RKO (cell line): ENCODE measurements at regions not wholly inside any gene's neighbourhood (a gene's known extent, or its start where the extent isn't known, plus 50 kb on each side); places are given as distances from the start of the nearest gene placed in this dataset.
"Not testable (repeated sequence)": the region's sequence is repeated elsewhere in the genome, so short reads cannot be mapped to it uniquely, and the experiment has no call there.

Experiments
- DNase-seq: peaks from one replicate; pipeline ENCODE4 v3.0.0-alpha.2; 2016; ENCODE audit warnings: low spot score

GRCh38 chr12:83559650-83560049 lies 872.9 kb downstream of the TMTC2 start:
- DNase-seq = no peak

GRCh38 chr12:83556040-83556439 lies 869.3 kb downstream of the TMTC2 start:
- not testable (repeated sequence) for DNase-seq

- no peak for DNase-seq
Observed at GRCh38 chr12:83541446-83541845, 854.7 kb downstream of the TMTC2 start.

GRCh38 chr12:83538361-83538965 lies 851.8 kb downstream of the TMTC2 start:
- DNase-seq = no peak

- DNase-seq = no peak
Observed at GRCh38 chr12:83537428-83538053, 850.8 kb downstream of the TMTC2 start.

- DNase-seq = no peak
Observed at GRCh38 chr12:83536496-83536895, 849.8 kb downstream of the TMTC2 start.

GRCh38 chr12:83528571-83528970 lies 841.9 kb downstream of the TMTC2 start:
- DNase-seq = no peak

- no peak for DNase-seq
Observed at GRCh38 chr12:83527810-83528209, 841.1 kb downstream of the TMTC2 start.

GRCh38 chr12:83515306-83516026 lies 828.8 kb downstream of the TMTC2 start:
- no peak for DNase-seq

- DNase-seq = no peak
Observed at GRCh38 chr12:83514372-83514771, 827.7 kb downstream of the TMTC2 start.

- DNase-seq = no peak
Observed at GRCh38 chr12:83506841-83507240, 820.1 kb downstream of the TMTC2 start.

GRCh38 chr12:83505586-83505985 lies 818.9 kb downstream of the TMTC2 start:
- DNase-seq = no peak

GRCh38 chr12:83499894-83500293 lies 813.2 kb downstream of the TMTC2 start:
- not testable (repeated sequence) for DNase-seq

GRCh38 chr12:83477696-83478095 lies 791.0 kb downstream of the TMTC2 start:
- DNase-seq = no peak

GRCh38 chr12:83476695-83477690 lies 790.3 kb downstream of the TMTC2 start:
- no peak for DNase-seq

- no peak for DNase-seq
Observed at GRCh38 chr12:83476006-83476405, 789.3 kb downstream of the TMTC2 start.

GRCh38 chr12:83474369-83474768 lies 787.7 kb downstream of the TMTC2 start:
- no peak for DNase-seq

- no peak for DNase-seq
Observed at GRCh38 chr12:83473408-83474095, 786.8 kb downstream of the TMTC2 start.

GRCh38 chr12:83472772-83473171 lies 786.1 kb downstream of the TMTC2 start:
- DNase-seq = no peak

- DNase-seq = no peak
Observed at GRCh38 chr12:83472350-83472749, 785.6 kb downstream of the TMTC2 start.

- DNase-seq = no peak
Observed at GRCh38 chr12:83471341-83471740, 784.6 kb downstream of the TMTC2 start.

- no peak for DNase-seq
Observed at GRCh38 chr12:83470749-83471148, 784.0 kb downstream of the TMTC2 start.
